ENCODE measurements at regions not wholly inside any gene's neighbourhood (a gene's known extent, or its start where the extent isn't known, plus 50 kb on each side); places are given as distances from the start of the nearest gene placed in this dataset.

GRCh38 chr3:139095803-139096466 lies 51.2 kb upstream of the PRR23C start:
- DNase-seq = no peak
- intact Hi-C loops (cut with micrococcal nuclease; ENCODE audit: unreplicated experiment) = no loop called here
- Histone ChIP-seq H3F3A (ENCODE audit: insufficient read depth, low read depth) (no peaks in the 10 kb centered on the region), H3K9me3 (ENCODE audit: insufficient read depth, low read depth) (no peaks in the 10 kb centered on the region), H3K4me3 (no peak overlapping the region), H3K9me2 (ENCODE audit: insufficient read depth) (no peaks in the 10 kb centered on the region), H3K27me3 (ENCODE audit: insufficient read depth, low read depth) (no peaks in the 10 kb centered on the region; the same call in 1 of the 2 replicates), H2AFZ (no peak overlapping the region), H3K27ac (no peak overlapping the region), H4K20me1 (ENCODE audit: insufficient read depth) (no peaks in the 10 kb centered on the region), H3K4me2 (no peak overlapping the region), H3K4me1 (replicated peaks; ENCODE audit: insufficient read depth) (no peaks in the 10 kb centered on the region), H3K79me2 (ENCODE audit: low read depth) (no peaks in the 10 kb centered on the region), H3K36me3 (ENCODE audit: low read depth) (no peaks in the 10 kb centered on the region)
- POLR2A ChIA-PET (ENCODE audit: unreplicated experiment) = no interaction called here
- TF ChIP-seq, protein P1, sequence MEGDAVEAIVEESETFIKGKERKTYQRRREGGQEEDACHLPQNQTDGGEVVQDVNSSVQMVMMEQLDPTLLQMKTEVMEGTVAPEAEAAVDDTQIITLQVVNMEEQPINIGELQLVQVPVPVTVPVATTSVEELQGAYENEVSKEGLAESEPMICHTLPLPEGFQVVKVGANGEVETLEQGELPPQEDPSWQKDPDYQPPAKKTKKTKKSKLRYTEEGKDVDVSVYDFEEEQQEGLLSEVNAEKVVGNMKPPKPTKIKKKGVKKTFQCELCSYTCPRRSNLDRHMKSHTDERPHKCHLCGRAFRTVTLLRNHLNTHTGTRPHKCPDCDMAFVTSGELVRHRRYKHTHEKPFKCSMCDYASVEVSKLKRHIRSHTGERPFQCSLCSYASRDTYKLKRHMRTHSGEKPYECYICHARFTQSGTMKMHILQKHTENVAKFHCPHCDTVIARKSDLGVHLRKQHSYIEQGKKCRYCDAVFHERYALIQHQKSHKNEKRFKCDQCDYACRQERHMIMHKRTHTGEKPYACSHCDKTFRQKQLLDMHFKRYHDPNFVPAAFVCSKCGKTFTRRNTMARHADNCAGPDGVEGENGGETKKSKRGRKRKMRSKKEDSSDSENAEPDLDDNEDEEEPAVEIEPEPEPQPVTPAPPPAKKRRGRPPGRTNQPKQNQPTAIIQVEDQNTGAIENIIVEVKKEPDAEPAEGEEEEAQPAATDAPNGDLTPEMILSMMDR (conservative IDR thresholded peaks at IDR 0.05) = no peak
- no peak for TF ChIP-seq EZH2 (IDR thresholded peaks at IDR 0.05; ENCODE audit: low read depth)
- CTCF ChIA-PET = no interaction called here
- no TSS peak for BruUV-seq (replicated peaks)

DNA sequence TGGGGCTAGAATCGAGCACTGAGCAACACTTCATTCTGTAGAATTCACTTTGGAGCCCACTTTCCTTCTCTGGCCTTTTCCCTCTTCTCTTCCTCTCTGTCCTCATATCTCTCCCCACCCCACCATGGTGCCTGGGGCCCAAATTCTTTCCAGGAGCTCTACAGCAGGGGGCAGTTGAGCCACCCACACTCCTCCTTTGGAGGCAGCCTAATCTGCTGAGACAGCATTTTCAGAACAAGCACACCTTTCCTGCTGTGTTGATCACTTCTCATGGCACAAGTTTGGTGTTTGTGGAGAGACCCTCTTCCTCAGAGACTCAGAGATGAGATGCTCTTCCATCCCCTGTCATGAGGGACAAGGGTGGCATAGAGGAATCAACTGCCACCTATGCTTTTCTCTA lies 52.0 kb upstream of the PRR23C start:
- no peaks in the 10 kb centered on the region for H4K20me1 ChIP-seq (ENCODE audit: insufficient read depth)
- H3K36me3 ChIP-seq (ENCODE audit: low read depth) = no peaks in the 10 kb centered on the region
- intact Hi-C loops (cut with micrococcal nuclease; ENCODE audit: unreplicated experiment) = no loop called here
- H3K79me2 ChIP-seq (ENCODE audit: low read depth) = no peaks in the 10 kb centered on the region
- no peak overlapping the region for H3K4me3 ChIP-seq
- H2AFZ ChIP-seq = no peak overlapping the region
- no peak for DNase-seq
- H3K9me3 ChIP-seq (ENCODE audit: insufficient read depth, low read depth) = no peaks in the 10 kb centered on the region
- H3K4me2 ChIP-seq = no peak overlapping the region
- no peaks in the 10 kb centered on the region for H3F3A ChIP-seq (ENCODE audit: insufficient read depth, low read depth)
- H3K4me1 ChIP-seq (replicated peaks; ENCODE audit: insufficient read depth) = no peaks in the 10 kb centered on the region
- TF ChIP-seq EZH2 (IDR thresholded peaks at IDR 0.05; ENCODE audit: low read depth) = no peak
- TF ChIP-seq, protein P1 (conservative IDR thresholded peaks at IDR 0.05) = no peak
- ChIA-PET POLR2A (ENCODE audit: unreplicated experiment) (no interaction called here), CTCF (no interaction called here)
- no peaks in the 10 kb centered on the region for H3K9me2 ChIP-seq (ENCODE audit: insufficient read depth)
- H3K27ac ChIP-seq = no peak overlapping the region
- H3K27me3 ChIP-seq (ENCODE audit: insufficient read depth, low read depth) = no peaks in the 10 kb centered on the region; the same call in 1 of the 2 replicates
- BruUV-seq (replicated peaks) = no TSS peak

DNA sequence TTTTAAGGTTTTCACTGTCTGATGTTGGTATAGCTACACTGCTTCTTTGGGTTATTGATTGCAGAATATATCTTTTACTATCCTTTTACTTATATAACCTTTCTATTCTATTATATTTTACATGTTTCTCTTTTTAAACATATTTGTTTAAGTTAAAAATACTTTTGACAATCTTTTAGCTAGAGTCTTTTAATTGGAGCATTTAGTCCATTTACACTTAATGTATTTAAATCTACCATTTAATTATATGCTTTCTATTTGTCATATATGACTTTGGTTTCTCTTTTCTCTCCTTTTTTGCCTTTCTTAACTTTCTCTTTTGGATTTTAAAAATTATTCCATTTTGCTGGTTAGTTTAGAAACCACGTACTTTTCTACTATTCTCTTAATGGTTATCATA lies 53.7 kb upstream of the PRR23C start:
- POLR2A ChIA-PET (ENCODE audit: unreplicated experiment) = no interaction called here
- H3F3A ChIP-seq (ENCODE audit: insufficient read depth, low read depth) = no peaks in the 10 kb centered on the region
- intact Hi-C loops (cut with micrococcal nuclease; ENCODE audit: unreplicated experiment) = no loop called here
- no peak for DNase-seq
- no peaks in the 10 kb centered on the region for H3K36me3 ChIP-seq (ENCODE audit: low read depth)
- no peak overlapping the region for H3K4me3 ChIP-seq
- no peak for TF ChIP-seq EZH2 (IDR thresholded peaks at IDR 0.05; ENCODE audit: low read depth)
- TF ChIP-seq, protein P1 (conservative IDR thresholded peaks at IDR 0.05) = no peak
- no peaks in the 10 kb centered on the region for H4K20me1 ChIP-seq (ENCODE audit: insufficient read depth)
- CTCF ChIA-PET = no interaction called here
- H3K4me2 ChIP-seq = no peak overlapping the region
- no TSS peak for BruUV-seq (replicated peaks)
- no peaks in the 10 kb centered on the region for H3K4me1 ChIP-seq (replicated peaks; ENCODE audit: insufficient read depth)
- no peaks in the 10 kb centered on the region for H3K9me3 ChIP-seq (ENCODE audit: insufficient read depth, low read depth)
- H3K27me3 ChIP-seq (ENCODE audit: insufficient read depth, low read depth) = peaks cover 6% of the 10 kb centered on the region; the same call in 1 of the 2 replicates
- H2AFZ ChIP-seq = no peak overlapping the region
- H3K9me2 ChIP-seq (ENCODE audit: insufficient read depth) = no peaks in the 10 kb centered on the region
- H3K79me2 ChIP-seq (ENCODE audit: low read depth) = no peaks in the 10 kb centered on the region
- no peak overlapping the region for H3K27ac ChIP-seq

All from PC-9 (cell line).